ENCODE measurements at regions not wholly inside any gene's neighbourhood (a gene's known extent, or its start where the extent isn't known, plus 50 kb on each side); places are given as distances from the start of the nearest gene placed in this dataset.
A peak's percentile ranks its signal among the peaks of the same experiment; 100 is the strongest.

- DNase-seq, result peak; percentile 30
These were observed 407.2 kb upstream of the SHH start for GRCh38 chr7:156219307-156220077.

GRCh38 chr7:156218544-156219306 lies 406.5 kb upstream of the SHH start:
- peak; percentile 35 for DNase-seq

GRCh38 chr7:156217803-156218202 lies 405.5 kb upstream of the SHH start:
- no peak for DNase-seq

GRCh38 chr7:156209087-156209486 lies 396.8 kb upstream of the SHH start:
- DNase-seq, result peak; percentile 32

GRCh38 chr7:156207306-156207705 lies 395.0 kb upstream of the SHH start:
- DNase-seq, result no peak

GRCh38 chr7:156206174-156206573 lies 393.9 kb upstream of the SHH start:
- peak; percentile 38 for DNase-seq

GRCh38 chr7:156204820-156205219 lies 392.6 kb upstream of the SHH start:
- no peak for DNase-seq

GRCh38 chr7:156203923-156204322 lies 391.7 kb upstream of the SHH start:
- DNase-seq, result peak; percentile 31

GRCh38 chr7:156198277-156198676 lies 386.0 kb upstream of the SHH start:
- DNase-seq, result no peak

- DNase-seq, result no peak
These were observed 384.4 kb upstream of the SHH start for GRCh38 chr7:156196649-156197048.

GRCh38 chr7:156195276-156195675 lies 383.0 kb upstream of the SHH start:
- DNase-seq, result no peak

- DNase-seq, result peak; percentile 39
These were observed 382.6 kb upstream of the SHH start for GRCh38 chr7:156194813-156195212.

- DNase-seq, result no peak
These were observed 380.7 kb upstream of the SHH start for GRCh38 chr7:156192921-156193320.

GRCh38 chr7:156191090-156191489 lies 378.8 kb upstream of the SHH start:
- no peak for DNase-seq

GRCh38 chr7:156185076-156185475 lies 372.8 kb upstream of the SHH start:
- DNase-seq, result no peak

GRCh38 chr7:156184164-156184563 lies 371.9 kb upstream of the SHH start:
- no peak for DNase-seq

- DNase-seq, result peak; percentile 32
These were observed 368.4 kb upstream of the SHH start for GRCh38 chr7:156180451-156181229.

GRCh38 chr7:156179872-156180390 lies 367.7 kb upstream of the SHH start:
- DNase-seq, result peak; percentile 44

- DNase-seq, result peak; percentile 40
These were observed 366.6 kb upstream of the SHH start for GRCh38 chr7:156178857-156179256.

- peak; percentile 38 for DNase-seq
These were observed 366.0 kb upstream of the SHH start for GRCh38 chr7:156178214-156178613.

GRCh38 chr7:156177422-156178055 lies 365.3 kb upstream of the SHH start:
- peak; percentile 37 for DNase-seq

GRCh38 chr7:156176039-156176438 lies 363.8 kb upstream of the SHH start:
- DNase-seq, result peak; percentile 37

- peak; percentile 36 for DNase-seq
These were observed 362.7 kb upstream of the SHH start for GRCh38 chr7:156175003-156175402.
